ENCODE measurements at regions not wholly inside any gene's neighbourhood (a gene's known extent, or its start where the extent isn't known, plus 50 kb on each side); places are given as distances from the start of the nearest gene placed in this dataset.

GRCh38 chr15:69841113-69841828, 256.4 kb downstream of the TLE3 start:
- no peak overlapping the region for H3K4ac ChIP-seq (ENCODE audit: low read depth, low read length)
- H2BK20ac ChIP-seq (ENCODE audit: low read depth, low read length) = no peak overlapping the region
- no peak overlapping the region for H3K56ac ChIP-seq (ENCODE audit: extremely low read depth, insufficient read depth, low read length)
- H2AFZ ChIP-seq (replicated peaks; ENCODE audit: low read length, poor library complexity) = no peak overlapping the region
- H2BK120ac ChIP-seq (ENCODE audit: low read depth, low read length) = no peak overlapping the region
- in situ Hi-C loops (cut with MboI; ENCODE audit: low sequenced_read_pairs) = no loop called here
- DNase-seq = no peak
- H3K36me3 ChIP-seq (ENCODE audit: control insufficient read depth, insufficient read depth, low read length) = no peaks in the 10 kb centered on the region
- no peaks in the 10 kb centered on the region for H3K9me1 ChIP-seq (ENCODE audit: insufficient read depth, low read length)
- H3K27ac ChIP-seq (ENCODE audit: insufficient read depth, low read length) = no peak overlapping the region
- dilution Hi-C loops (cut with HindIII; ENCODE audit: low sequenced_read_pairs, unreplicated experiment) = no loop called here
- TF ChIP-seq RAD21 (IDR thresholded peaks at IDR 0.05; ENCODE audit: low read length) (no peak), POLR2A (IDR thresholded peaks at IDR 0.05; ENCODE audit: low read depth, low read length) (no peak), USF2 (IDR thresholded peaks at IDR 0.05; ENCODE audit: low read depth, low read length) (no peak), MXI1 (IDR thresholded peaks at IDR 0.05; ENCODE audit: borderline replicate concordance, low read depth, low read length) (no peak), RCOR1 (IDR thresholded peaks at IDR 0.05; ENCODE audit: insufficient replicate concordance, low read length) (no peak), MAZ (IDR thresholded peaks at IDR 0.05; ENCODE audit: borderline replicate concordance, low read depth, low read length) (no peak), RFX5 (IDR thresholded peaks at IDR 0.05; ENCODE audit: low read depth, low read length) (no peak), ELK1 (IDR thresholded peaks at IDR 0.05; ENCODE audit: borderline replicate concordance, low read depth, low read length) (no peak), FOS (IDR thresholded peaks at IDR 0.05; ENCODE audit: low read depth, low read length) (no peak), BHLHE40 (IDR thresholded peaks at IDR 0.05; ENCODE audit: low read depth, low read length) (no peak), NFE2L2 (IDR thresholded peaks at IDR 0.05; ENCODE audit: low read depth, low read length) (no peak), CEBPB (IDR thresholded peaks at IDR 0.05; ENCODE audit: low read depth, low read length) (no peak), CTCF (conservative IDR thresholded peaks at IDR 0.05; ENCODE audit: low read depth, low read length) (no peak)
- intact Hi-C loops (cut with micrococcal nuclease) = no loop called here
- H3K9ac ChIP-seq (ENCODE audit: low read depth, low read length) = no peak overlapping the region
- no peak overlapping the region for H2AK9ac ChIP-seq (replicated peaks; ENCODE audit: low read depth, low read length, poor library complexity)
- whole genome bisulfite sequencing, 2 experiments (ENCODE audit: extremely low coverage in 2 of 2, insufficient read length in 1 of 2) = 90 to 100% methylated on average over 1 to 10 of the region's 21 CpGs
- H3K4me1 ChIP-seq (ENCODE audit: control insufficient read depth, insufficient read depth, low read length) = no peaks in the 10 kb centered on the region
- ChIA-PET POLR2A (ENCODE audit: unreplicated experiment) (no interaction called here), CTCF (no interaction called here)
- no peak overlapping the region for H3K4me2 ChIP-seq (ENCODE audit: low read depth, low read length)
- no peak overlapping the region for H4K5ac ChIP-seq (ENCODE audit: low read depth, low read length)
- no peak overlapping the region for H3K18ac ChIP-seq (ENCODE audit: low read depth, low read length)
- BruUV-seq (replicated peaks) = no TSS peak
- no peak overlapping the region for H2AK5ac ChIP-seq (ENCODE audit: low read depth, low read length)
- H2BK5ac ChIP-seq (ENCODE audit: low read depth, low read length, poor library complexity, severe bottlenecking) = no peak overlapping the region
- H4K20me1 ChIP-seq (ENCODE audit: insufficient read depth, low read length) = no peaks in the 10 kb centered on the region
- H2BK15ac ChIP-seq (ENCODE audit: low read depth, low read length) = no peak overlapping the region
- H3K4me3 ChIP-seq (ENCODE audit: insufficient read depth, low read depth, low read length) = no peak overlapping the region
- no peak overlapping the region for H4K91ac ChIP-seq (ENCODE audit: insufficient read depth, low read depth, low read length)
- H3K79me1 ChIP-seq (ENCODE audit: low read depth in 1 of 2, low read length in 2 of 2) = no peaks in the 10 kb centered on the region
- H3K14ac ChIP-seq (replicated peaks; ENCODE audit: low read depth, low read length) = no peak overlapping the region
- H3K27me3 ChIP-seq (ENCODE audit: control insufficient read depth, insufficient read depth, low read length) = peaks cover 19% of the 10 kb centered on the region
- no peak for ATAC-seq (ENCODE audit: low read depth)
- H3K23ac ChIP-seq (ENCODE audit: low read depth, low read length) = no peak overlapping the region
- no peak overlapping the region for H4K8ac ChIP-seq (ENCODE audit: low read depth in 2 of 2, low read length in 2 of 2)
- H3K9me3 ChIP-seq (ENCODE audit: control insufficient read depth, insufficient read depth, low read length) = peaks cover 2% of the 10 kb centered on the region
